Muscle of arm (tissue), 1 donor: ENCODE measurements at regions not wholly inside any gene's neighbourhood (a gene's known extent, or its start where the extent isn't known, plus 50 kb on each side); places are given as distances from the start of the nearest gene placed in this dataset.

ENCODE experiments used
- DNase-seq: peaks from one replicate; pipeline ENCODE4 v3.0.0-alpha.2; 2013

DNA sequence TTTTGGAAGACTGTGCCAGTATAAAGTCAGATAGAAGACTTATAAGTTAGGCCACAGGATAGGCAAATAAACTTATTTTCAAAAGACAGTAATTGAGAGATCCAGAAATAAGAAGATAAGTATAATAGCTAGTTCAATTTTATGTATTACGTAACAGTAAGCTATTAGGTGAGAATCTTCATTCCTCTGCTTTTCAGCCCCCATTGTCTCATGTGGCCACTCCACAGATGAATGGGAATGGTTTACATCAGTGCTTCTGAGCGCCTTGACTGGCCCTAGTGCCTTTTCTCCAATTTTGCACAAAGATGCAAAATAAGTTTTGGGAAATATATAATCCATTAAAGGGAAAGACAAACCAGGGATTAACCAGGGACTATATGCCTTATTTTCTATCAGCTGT is 550.5 kb downstream of the MMUT start:
- DNase-seq = no peak

DNA sequence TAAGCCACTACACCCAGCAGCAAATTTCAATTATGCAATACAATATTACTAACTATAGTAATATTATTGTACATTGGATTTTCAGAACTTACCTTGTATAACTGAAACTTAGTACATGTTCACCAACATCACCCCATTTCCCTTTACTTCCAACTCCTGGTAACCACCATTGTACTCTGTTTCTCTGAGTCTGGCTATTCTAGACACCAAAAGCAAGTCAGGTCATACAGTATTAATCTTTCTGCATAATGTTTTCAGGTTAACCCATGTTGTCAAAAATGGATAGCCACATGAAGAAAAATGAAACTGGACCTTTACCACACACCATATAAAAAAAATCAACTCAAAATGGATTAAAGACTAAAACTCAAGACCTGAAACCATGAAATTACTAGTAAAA is 558.2 kb downstream of the MMUT start:
- no peak for DNase-seq

DNA sequence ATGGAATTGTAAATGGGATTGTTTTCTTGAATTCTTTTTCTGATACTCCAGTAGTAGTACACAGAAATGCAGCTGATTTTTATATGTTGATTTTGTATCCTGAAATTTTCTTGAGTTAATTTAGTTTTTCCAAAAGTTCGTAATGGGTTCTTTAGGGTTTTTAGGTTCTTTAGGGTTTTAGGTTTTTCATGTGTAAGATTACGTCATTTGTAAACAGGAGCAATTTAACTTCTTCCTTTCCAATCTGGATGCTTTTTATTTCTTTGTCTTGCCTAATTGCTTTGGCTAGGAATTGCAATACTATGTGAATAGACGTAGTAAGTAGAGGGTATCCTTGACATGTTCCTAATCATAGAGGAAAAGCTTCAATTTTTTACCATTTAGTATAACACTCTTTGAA is 568.6 kb downstream of the MMUT start:
- no peak for DNase-seq

DNA sequence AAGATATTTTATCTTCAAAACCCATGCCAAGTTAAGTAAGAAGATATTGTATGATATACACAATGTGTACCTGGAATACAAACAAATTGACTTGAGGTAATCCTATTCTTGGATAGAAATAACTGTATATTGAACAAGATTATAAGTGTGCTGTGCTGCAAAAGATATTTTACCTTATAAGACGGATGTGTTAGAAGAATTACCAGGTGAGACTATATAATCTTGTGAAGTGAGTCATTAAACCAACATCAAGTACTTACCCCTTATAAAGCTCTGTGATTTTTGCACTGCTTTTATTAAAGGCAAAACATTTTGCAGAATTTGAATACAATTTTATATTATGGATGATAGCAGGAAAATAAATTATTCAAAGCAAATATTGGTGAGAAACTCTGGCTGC is 570.0 kb downstream of the MMUT start:
- no peak for DNase-seq

DNA sequence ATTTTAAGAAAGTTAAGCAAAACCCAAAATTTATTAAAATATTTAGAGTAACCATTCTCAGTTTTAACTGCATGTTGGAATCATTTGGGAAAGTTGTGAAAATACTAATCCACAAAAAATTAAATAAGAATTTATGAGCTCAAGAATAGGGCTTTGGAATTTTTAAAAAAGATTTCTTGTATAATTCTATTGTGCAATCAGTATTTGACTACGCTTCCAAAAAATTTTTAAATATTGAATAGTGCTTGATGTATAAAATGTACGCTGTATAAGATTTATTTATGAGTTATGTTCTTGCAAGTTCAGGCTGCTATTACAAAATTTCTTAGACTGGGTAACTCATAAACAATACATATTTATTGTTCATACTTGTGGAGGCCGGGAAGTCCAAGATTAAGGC is 571.7 kb downstream of the MMUT start:
- no peak for DNase-seq

DNA sequence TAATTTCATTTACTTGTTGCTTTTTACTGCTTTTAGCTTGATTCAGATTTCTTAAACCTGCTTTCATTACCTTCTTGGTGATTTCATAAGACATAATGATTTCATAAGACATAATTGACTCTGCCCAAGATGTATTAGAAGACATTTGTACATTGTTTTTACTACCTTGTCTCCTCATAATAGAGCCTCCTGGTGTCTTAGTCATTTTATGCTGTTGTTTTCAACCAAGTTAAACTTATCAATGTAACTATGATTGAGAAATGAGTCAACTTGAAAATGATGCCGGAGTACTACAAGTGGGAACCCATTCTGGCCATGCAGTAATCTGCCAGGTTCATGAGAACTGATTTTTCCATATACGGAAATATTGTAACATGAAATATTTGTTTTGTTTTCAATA is 573.6 kb downstream of the MMUT start:
- DNase-seq = no peak

DNA sequence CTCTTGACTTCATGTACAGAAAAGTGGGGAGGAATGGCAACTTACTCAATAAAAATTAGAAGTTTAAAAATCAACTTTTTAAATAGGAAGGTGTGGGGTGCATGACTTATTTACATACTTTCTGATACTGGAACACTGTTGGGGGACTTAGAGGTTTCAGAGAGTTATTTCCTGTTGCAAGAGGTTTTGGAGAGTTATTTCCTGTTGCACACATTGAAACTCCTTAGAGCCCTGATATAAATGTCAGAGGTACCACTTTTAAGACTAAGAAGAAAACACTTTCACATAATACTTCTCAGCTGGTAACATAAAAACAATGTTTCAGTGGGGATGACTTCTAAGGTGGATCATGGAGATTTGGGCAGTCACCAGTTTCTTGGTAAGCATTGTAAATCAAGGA is 579.9 kb downstream of the MMUT start:
- DNase-seq = no peak

DNA sequence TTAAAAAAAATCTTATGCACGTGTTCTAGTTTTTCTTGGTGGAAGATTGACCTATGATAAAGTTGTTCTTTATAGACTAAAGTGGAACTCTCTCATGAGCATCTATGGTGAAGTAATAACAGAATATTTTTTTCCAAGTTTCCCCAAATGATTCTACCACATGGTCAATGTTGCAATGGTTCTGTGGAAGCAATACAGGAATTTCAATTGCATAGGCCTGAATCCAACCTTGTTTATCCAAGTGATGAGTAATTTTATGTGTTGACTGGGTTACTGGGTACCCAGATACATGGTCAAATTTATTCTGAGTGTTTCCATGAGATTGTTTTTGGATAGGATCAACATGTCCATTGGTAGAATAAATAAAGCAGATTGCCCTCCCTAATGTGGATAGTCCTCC is 581.5 kb downstream of the MMUT start:
- no peak for DNase-seq

DNA sequence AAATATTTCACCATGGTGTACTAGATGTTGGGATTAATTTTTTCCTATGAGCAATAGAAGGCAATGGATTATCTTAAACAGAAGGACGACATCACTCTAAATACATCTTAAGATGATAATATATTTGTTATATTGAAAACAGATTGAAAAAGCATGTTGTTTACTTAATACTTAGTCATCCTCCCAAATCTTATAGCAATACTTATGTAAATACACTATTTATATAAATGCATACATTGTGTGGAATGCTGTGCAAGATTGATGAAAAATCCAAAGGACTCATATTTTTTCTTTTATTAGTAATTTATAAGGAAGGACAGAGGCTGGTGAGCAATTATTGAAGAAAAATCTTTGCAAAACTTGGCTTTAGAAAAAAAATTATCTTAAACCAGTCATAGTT is 593.5 kb downstream of the MMUT start:
- no peak for DNase-seq

DNA sequence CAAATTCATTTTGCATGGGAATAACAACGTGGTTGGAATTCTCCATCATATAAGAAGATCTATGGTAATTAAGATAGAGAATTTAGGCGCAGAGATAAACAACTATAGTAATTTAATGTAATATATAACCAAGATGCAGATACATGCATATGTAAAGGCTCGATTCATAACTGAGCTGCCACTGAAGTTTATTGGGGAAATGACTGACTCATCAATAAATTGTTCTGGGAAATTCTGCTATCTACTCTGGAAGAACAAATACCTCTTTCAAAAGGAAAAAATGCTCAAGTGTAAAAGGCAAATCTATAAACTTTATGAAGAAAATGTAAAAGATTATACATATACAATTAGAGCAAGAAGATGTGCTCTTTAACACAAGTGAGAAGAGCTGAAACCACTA is 596.4 kb downstream of the MMUT start:
- DNase-seq = no peak

DNA sequence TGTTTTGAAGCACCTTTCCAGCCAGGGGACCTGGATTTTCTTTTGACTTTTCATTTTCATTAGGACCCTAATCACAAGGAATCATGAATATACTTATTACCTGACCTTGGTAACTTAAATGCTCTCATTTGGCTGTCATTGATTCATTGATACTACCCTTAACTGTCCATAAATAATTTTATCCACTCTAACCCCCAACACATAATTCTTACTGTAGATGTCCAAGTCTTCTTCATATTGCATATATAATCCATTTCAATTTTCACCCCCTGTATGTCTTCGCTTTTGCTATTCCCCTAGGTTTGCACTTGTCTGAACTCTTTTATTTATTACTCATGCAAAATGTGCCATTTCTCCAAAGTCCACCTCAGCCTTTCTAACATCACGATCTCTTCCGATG is 602.9 kb downstream of the MMUT start:
- DNase-seq = no peak

DNA sequence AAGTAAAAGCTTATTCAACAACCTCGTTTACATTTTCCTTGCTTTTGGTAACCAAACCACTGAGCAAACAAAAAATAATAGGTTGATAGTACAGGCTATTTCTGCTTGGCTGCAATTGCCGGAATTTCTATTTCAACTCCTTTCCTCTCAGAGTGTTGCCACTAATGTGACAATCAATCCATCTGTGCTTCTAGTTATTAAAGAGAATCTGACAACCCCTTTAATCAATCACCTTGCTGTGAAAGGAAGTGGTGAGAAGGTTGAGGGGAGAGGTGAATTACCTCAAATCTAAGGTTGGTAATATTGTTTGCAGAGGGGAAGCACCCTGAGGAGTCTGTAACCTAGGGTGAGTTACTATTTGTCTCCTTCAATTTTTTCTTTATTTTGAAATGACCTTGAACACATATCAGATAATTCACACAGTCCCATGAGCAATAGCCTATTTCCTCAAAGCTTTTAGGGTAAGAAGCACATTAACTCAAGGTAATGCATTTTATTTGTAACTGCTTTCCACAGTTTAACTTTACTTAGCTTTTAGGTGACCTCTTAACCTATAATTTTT is 603.4 kb downstream of the MMUT start:
- no peak for DNase-seq

DNA sequence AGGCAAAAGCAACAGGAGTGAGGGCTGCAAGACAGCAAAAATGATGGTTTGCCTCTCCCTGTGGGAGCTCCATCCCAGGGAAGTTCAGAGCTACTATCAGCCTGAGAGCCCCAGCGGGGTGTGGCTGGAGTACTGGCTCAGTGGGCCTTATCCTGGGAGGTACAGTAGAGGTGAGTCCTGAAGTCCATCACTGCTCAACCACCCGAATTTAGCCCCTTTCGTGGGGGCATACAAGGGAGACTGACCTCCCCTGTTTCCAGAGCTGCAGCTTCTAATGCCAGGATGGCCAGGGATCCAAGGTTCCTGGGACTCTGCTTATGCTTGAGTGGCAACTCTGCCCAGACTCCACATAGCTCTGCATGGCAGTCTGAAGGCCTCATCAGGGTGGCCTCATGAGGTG is 617.8 kb downstream of the MMUT start:
- DNase-seq = no peak

DNA sequence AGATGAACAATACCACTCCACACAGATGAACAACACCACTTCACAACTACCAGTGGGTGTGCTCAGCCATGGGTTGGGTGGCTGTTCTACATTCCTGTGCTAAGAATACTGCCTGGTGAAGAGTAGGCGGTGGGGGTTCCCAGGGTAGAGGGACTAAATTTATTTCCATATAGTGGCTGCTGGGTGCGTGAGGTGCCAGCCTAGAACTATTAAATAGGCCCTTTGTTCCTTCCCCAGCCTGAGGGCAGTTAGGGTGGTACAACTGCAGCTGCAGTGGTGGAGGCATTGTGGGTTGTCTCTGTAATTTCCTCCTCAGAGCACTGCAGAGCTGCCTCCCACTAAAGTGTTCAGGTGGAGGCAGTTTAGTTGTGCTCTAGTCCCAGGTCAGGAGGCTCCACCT is 618.4 kb downstream of the MMUT start:
- no peak for DNase-seq

DNA sequence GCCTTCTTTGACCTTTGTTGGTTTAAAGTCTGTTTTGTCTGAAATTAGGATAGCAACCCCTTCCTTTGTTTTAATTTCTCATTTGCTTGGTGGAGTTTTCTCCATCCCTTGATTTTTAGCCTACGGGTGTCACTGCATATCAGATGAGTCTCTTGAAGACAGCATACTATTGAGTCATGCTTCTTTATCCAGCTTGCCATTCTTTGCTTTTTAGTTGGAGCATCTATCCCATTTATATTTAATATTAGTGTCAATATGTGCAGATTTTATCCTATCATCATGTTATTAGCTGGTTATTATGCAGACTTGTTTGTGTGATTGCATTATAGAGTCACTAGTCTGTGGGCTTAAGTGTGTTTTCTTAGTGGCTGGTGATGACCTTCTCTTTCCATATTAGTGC is 622.2 kb downstream of the MMUT start:
- no peak for DNase-seq

DNA sequence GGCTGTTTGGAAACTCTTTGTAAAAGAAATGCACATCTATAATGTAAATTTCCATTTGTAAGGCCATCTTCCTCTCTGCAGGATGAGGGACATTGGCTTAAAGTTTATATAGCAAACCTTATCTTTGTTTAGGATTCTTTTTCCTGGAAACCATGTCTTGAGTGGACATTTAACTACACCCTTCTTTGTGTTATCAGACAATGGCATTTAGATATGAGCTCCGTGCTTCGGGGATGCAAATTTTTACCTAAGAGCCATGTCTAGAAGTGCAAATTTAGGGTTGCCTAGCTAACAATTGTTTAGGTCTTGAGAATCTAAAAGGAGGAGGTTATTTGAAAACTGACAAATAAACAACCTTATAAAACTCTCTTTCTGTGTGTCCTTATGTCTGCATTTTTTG is 623.8 kb downstream of the MMUT start:
- no peak for DNase-seq

DNA sequence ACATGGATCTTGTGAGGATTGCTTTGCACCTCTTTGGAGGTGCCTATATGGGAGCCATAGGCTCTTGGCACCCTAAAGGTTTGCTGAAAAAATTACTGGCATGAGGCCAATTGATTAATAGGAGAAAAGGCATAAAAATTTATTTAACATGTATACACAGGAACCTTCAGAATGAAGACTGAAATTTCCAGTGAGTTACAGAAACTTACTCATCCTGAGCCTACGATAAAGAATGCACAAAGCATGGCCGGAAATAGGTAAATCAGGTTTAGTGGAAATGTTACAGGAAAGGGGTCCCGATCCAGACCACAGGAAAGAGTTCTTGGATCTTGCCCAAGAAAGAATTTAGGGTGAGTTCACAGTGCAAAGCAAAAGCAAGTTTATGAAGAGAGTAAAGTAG is 625.3 kb downstream of the MMUT start:
- DNase-seq = no peak

DNA sequence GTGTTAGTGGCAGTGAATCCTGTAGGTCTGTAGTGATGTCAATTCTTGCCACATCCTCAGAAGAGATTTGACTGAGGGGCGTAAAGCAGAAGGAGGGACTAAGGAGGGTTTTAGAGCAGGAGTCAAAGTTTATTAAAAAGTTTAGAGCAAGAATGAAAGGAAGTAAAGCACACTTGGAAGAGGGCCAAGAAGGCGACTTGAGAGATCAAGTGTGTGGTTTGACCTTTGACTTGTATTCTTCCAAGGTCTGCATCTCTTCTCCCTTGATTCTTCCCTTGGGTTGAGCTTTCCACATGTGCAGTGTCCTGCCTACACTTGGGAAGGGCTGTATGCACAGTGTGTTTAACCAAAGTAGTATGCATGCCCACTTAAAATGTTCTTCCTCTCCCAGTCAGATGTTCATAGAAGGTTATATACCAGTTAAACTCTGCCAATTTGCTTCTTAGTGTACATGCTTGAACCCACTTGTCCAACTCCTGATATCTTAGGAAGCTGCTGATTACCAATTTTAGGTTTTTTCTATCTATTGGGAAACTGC is 627.6 kb downstream of the MMUT start:
- no peak for DNase-seq

DNA sequence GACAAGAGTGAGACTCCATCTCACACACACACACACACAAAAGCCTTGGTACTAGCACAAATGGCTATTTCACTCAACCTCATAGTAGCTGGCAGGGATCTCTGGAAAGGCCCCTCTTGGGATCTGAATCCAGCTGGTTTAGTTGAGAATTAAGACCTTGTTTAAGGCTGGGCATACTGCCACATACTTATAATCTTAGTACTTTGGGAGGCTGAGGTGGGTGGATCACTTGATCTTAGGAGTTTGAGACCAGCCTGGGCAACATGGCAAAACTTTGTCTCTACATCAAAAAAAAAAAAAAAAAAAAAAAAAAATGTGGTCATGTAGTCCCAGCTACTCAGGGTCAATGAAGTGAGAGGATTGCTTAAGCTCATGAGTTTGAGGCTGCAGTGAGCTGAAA is 628.3 kb downstream of the MMUT start:
- DNase-seq = no peak

DNA sequence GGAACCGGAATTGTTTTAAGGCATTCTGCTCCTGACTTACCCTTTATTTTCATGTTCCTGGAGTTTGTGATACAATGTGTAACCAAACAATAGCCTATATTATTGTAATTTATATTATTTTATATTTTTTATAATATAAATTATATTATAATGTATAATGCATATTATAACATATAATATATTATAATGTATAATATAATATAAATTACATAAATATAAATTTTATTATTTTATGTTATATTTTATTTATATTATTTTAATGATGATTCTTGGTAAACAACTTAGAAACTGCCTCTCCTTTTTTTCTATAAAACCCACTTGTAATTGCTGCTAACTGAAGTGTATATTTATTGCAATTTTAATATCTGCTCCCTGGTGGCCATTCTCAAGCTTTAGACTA is 629.1 kb downstream of the MMUT start:
- DNase-seq = no peak

DNA sequence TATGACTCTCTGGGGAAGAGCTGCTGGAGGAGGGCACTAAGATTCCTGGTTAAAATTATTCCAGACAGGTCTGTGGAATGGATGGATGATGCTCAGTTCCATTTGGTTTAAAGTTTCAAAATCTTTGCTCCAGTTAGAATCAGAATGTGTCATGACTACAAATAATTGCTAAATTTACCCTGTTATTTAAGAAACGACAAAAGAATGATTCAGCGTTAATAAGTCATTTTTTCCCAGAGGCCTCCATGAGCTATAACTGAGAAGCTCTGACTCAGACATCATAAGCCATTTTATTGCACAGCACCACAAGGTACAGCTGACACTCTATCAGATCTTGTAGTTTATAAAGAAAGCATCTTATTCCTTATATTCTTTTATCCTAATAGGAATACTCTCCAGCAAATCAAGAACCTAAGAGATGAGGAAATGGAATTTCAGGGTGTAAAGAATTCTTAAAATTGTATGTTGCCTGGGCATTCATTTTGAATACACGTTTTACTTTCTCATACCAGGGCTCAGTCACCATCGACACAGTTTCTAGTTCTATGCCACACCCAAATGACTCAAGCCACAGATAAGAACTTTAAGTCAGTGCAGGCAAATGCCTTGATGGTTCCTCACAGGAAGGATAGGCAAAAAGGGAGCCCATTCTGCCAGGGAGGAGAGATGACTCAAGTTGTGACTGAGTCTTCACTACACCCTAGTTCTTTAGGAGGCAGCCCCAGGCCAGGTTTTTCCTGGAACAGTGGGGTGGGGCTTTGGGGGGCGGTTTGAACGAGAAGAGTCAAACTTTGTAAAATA is 636.0 kb downstream of the MMUT start:
- DNase-seq = no peak

DNA sequence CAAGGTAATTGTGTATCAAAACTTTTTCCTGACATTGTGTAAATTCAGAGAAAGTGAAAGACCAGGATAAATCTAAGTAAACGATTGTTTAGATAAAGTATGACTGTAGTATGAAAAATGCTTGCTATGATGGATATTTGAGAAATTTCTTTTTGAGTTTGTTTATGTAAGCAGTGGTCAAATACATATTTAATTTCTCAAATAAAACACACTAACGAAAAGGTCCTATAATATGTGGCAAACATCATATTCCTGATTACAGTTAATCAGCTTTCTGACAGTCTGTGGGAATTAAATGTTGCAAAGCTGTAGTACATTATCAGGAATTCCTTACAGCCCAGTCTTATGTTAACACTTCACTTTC is 636.9 kb downstream of the MMUT start:
- DNase-seq = no peak

DNA sequence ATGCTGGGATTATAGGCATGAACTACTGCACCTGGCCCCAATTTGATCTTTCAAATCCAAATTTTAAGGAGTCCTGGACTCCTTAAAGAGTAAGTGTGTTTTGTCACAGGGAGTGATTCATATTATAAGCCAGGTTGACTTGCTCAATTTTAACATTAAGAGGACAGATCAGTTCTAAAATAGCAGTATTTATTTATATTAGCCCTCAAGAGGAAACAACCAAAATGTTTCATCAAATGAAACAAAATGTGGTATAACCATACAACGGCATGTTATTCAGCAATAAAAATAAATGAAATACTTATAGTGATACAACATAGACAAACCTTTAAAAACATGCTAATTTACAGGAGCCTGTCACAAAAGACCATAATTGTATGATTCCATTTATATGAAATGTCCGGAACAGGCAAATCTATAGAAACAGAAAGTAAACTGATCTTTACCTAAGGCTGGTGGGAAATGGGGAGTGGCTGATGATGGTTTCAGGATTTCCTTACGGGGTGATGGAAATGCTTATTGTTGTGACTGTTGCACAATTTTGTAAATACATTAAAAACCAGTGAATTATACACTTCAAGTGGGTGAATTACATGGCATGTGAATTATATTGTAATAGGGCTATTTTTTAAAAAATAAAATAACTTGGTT is 637.4 kb downstream of the MMUT start:
- no peak for DNase-seq

DNA sequence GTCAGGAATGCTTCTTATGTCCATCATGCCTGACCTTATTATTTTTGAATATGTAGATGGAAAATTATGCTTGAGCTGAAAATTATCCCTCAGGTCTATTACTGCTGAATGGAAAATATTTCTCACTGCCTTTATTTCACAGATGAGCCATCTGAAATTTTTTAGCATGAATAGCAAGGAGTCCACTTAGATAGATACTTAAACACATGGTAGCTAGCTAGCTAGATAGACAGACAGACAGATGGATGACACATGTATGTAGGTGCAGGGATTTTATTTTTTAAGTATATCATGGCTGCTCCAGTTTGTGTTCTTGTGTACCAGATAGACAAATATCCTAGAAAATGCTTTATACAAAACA is 645.0 kb downstream of the MMUT start:
- no peak for DNase-seq
